HEK293 (cell line): ENCODE measurements at regions not wholly inside any gene's neighbourhood (a gene's known extent, or its start where the extent isn't known, plus 50 kb on each side); places are given as distances from the start of the nearest gene placed in this dataset.

Source experiments
- CTCF ChIA-PET: fragments of 350-600 bp; formaldehyde crosslinking; extraction: SDS; loops from one replicate; lab custom pipeline; 2021; ENCODE audit warnings: antibody characterized with exemption; lab: Yijun Ruan, JAX
- POLR2A ChIA-PET: fragments of 300-600 bp; formaldehyde crosslinking; extraction: SDS; loops from one replicate; lab custom pipeline; 2020; ENCODE audit warnings: antibody characterized with exemption, inconsistent platforms; lab: Yijun Ruan, JAX
- H3K27ac ChIP-seq: fragments of 200-500 bp; sonication (Bioruptor generic); 2 replicates; pipeline ENCODE4 v1.5.1; 2014; ENCODE audit warnings: low read depth, low read length, control low read depth, inconsistent platforms; ENCODE audit errors: extremely low read depth
- H3K36me3 ChIP-seq, 2 experiments: fragments of 200-500 bp in 1 of 2; sonication (Bioruptor generic) in 1 of 2; 1 replicate in 1 of 2; 2 replicates in 1 of 2; pipeline ENCODE4 v1.5.1; 2014 to 2017; ENCODE audit warnings: inconsistent platforms in 2 of 2, low read length in 2 of 2; ENCODE audit not compliant: control insufficient read depth in 2 of 2, insufficient read depth in 1 of 2
- H3K4me1 ChIP-seq: fragments of 200-500 bp; sonication (Bioruptor generic); 2 replicates; pipeline ENCODE4 v1.5.1; 2014; ENCODE audit warnings: mild to moderate bottlenecking, low read length, inconsistent platforms; ENCODE audit not compliant: control insufficient read depth, insufficient read depth
- H3K4me3 ChIP-seq: 2 replicates; pipeline ENCODE4 v1.5.1; 2011; ENCODE audit warnings: low read depth, mild to moderate bottlenecking, control low read depth, low read length, moderate library complexity
- H3K9me3 ChIP-seq: fragments of 200-500 bp; sonication (Bioruptor generic); 2 replicates; pipeline ENCODE4 v1.5.1; 2014; ENCODE audit warnings: low read depth, low read length, inconsistent platforms; ENCODE audit not compliant: control insufficient read depth, insufficient read depth
- BCL11B ChIP-seq: fragments of 450-650 bp; formaldehyde crosslinking; IDR thresholded peaks from 2 replicates; pipeline ENCODE4 v1.5.1; 2016; ENCODE audit warnings: low read depth, missing biosample characterization, missing genetic modification characterization
- KLF10 ChIP-seq: fragments of 450-650 bp; IDR thresholded peaks from 2 replicates; pipeline ENCODE4 v1.5.1; 2018; ENCODE audit warnings: missing biosample characterization, mild to moderate bottlenecking, missing genetic modification characterization
- KLF16 ChIP-seq: fragments of 450-650 bp; formaldehyde crosslinking; IDR thresholded peaks from 2 replicates; pipeline ENCODE4 v1.5.1; 2017; ENCODE audit warnings: missing biosample characterization, missing genetic modification characterization
- KLF9 ChIP-seq: fragments of 450-650 bp; formaldehyde crosslinking; IDR thresholded peaks from 2 replicates; pipeline ENCODE4 v1.5.1; 2016; ENCODE audit warnings: missing biosample characterization, missing genetic modification characterization, low read depth
- SP3 ChIP-seq: fragments of 450-650 bp; formaldehyde crosslinking; IDR thresholded peaks from 2 replicates; pipeline ENCODE4 v1.5.1; 2016; ENCODE audit warnings: missing biosample characterization, missing genetic modification characterization
- ZFP41 ChIP-seq: fragments of 450-650 bp; formaldehyde crosslinking; IDR thresholded peaks from 2 replicates; pipeline ENCODE4 v1.5.1; 2016; ENCODE audit warnings: missing biosample characterization, missing genetic modification characterization, borderline replicate concordance
- ZNF175 ChIP-seq: fragments of 450-650 bp; formaldehyde crosslinking; IDR thresholded peaks from 2 replicates; pipeline ENCODE4 v1.5.1; 2016; ENCODE audit warnings: missing biosample characterization, missing genetic modification characterization
- ZNF23 ChIP-seq: fragments of 450-650 bp; formaldehyde crosslinking; IDR thresholded peaks from 2 replicates; pipeline ENCODE4 v1.5.1; 2016; ENCODE audit warnings: missing biosample characterization, missing genetic modification characterization, borderline replicate concordance
- ZNF311 ChIP-seq: fragments of 450-650 bp; formaldehyde crosslinking; IDR thresholded peaks from 2 replicates; pipeline ENCODE4 v1.5.1; 2017; ENCODE audit warnings: missing biosample characterization, missing genetic modification characterization, borderline replicate concordance
- ZNF514 ChIP-seq: fragments of 450-650 bp; formaldehyde crosslinking; IDR thresholded peaks from 2 replicates; pipeline ENCODE4 v1.5.1; 2016; ENCODE audit warnings: missing biosample characterization, missing genetic modification characterization
- ZNF624 ChIP-seq: fragments of 450-650 bp; formaldehyde crosslinking; IDR thresholded peaks from 2 replicates; pipeline ENCODE4 v1.5.1; 2017; ENCODE audit warnings: missing biosample characterization, missing genetic modification characterization
- ZNF747 ChIP-seq: fragments of 450-650 bp; formaldehyde crosslinking; IDR thresholded peaks from 2 replicates; pipeline ENCODE4 v1.5.1; 2016; ENCODE audit warnings: missing biosample characterization, missing genetic modification characterization
- ZNF785 ChIP-seq: fragments of 450-650 bp; formaldehyde crosslinking; IDR thresholded peaks from 2 replicates; pipeline ENCODE4 v1.5.1; 2016; ENCODE audit warnings: missing biosample characterization, missing genetic modification characterization
- ZNF837 ChIP-seq: fragments of 450-650 bp; formaldehyde crosslinking; IDR thresholded peaks from 2 replicates; pipeline ENCODE4 v1.5.1; 2016; ENCODE audit warnings: missing biosample characterization, missing genetic modification characterization
- ZSCAN30 ChIP-seq: fragments of 450-650 bp; IDR thresholded peaks from 2 replicates; pipeline ENCODE4 v1.5.1; 2018; ENCODE audit warnings: missing biosample characterization, mild to moderate bottlenecking, missing genetic modification characterization, moderate library complexity
- TF ChIP-seq, protein P1 (sequence below): fragments of 450-650 bp; formaldehyde crosslinking; IDR thresholded peaks from 2 replicates; pipeline ENCODE4 v1.5.1; 2016; ENCODE audit warnings: missing biosample characterization, missing genetic modification characterization
- TF ChIP-seq, protein P2 (sequence below): fragments of 450-650 bp; formaldehyde crosslinking; IDR thresholded peaks from 2 replicates; pipeline ENCODE4 v1.5.1; 2016; ENCODE audit warnings: missing biosample characterization, missing genetic modification characterization, borderline replicate concordance
- TF ChIP-seq, protein P3 (sequence below): IDR thresholded peaks from 2 replicates; pipeline ENCODE4 v1.6.1; 2011; ENCODE audit warnings: mild to moderate bottlenecking, low read depth, low read length, borderline replicate concordance
- TF ChIP-seq, protein P4 (sequence below): fragments of 450-650 bp; formaldehyde crosslinking; IDR thresholded peaks from 2 replicates; pipeline ENCODE4 v1.5.1; 2016; ENCODE audit warnings: missing biosample characterization, missing genetic modification characterization
- TF ChIP-seq, protein P5 (sequence below): fragments of 450-650 bp; formaldehyde crosslinking; IDR thresholded peaks from 2 replicates; pipeline ENCODE4 v1.5.1; 2016; ENCODE audit warnings: missing biosample characterization, missing genetic modification characterization, borderline replicate concordance

DNA sequence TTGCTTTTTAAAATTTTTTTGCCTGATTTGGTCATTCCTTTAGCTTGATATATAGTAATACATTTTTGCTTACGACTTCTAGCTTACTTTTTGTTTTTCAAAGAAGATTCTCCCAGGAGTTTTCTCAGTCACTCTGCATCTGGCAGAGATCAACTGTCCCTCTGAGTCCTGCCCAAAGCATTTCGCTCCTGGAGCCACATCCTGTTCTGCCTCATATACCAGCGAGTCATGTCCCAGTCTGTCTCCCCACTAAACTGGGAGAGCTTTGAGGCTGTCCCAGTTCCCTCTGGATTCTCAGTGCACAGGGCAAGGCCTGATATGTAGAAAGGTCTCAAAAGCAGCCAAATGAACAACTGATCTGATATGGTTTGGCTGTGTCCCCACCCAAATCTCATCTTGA, 326.3 kb downstream of the ARRDC4 start:
- Histone ChIP-seq H3K4me1 (peaks cover 6% of the 10 kb centered on the region), H3K36me3 (no peaks in the 10 kb centered on the region), H3K9me3 (no peaks in the 10 kb centered on the region), H3K27ac (no peak overlapping the region), H3K4me3 (no peak overlapping the region)
- ChIA-PET CTCF (interaction anchor here (0.6 to 1.5 kb wide), 5 partner anchors 18 to 836 kb away, joined by 3 to 4 read pairs (median 3); no protein-coding TSS in a partner anchor), POLR2A (no interaction called here)
- TF ChIP-seq KLF16 (tag by site-specific recombination) = no peak
- no peak for TF ChIP-seq ZFP41 (tag by site-specific recombination)
- no peak for TF ChIP-seq ZNF23
- no peak for TF ChIP-seq ZNF624 (tag by site-specific recombination)
- TF ChIP-seq KLF10 (tag by site-specific recombination) = no peak
- no peak for TF ChIP-seq KLF9
- no peak for TF ChIP-seq ZNF837 (tag by site-specific recombination)
- TF ChIP-seq, protein P1, sequence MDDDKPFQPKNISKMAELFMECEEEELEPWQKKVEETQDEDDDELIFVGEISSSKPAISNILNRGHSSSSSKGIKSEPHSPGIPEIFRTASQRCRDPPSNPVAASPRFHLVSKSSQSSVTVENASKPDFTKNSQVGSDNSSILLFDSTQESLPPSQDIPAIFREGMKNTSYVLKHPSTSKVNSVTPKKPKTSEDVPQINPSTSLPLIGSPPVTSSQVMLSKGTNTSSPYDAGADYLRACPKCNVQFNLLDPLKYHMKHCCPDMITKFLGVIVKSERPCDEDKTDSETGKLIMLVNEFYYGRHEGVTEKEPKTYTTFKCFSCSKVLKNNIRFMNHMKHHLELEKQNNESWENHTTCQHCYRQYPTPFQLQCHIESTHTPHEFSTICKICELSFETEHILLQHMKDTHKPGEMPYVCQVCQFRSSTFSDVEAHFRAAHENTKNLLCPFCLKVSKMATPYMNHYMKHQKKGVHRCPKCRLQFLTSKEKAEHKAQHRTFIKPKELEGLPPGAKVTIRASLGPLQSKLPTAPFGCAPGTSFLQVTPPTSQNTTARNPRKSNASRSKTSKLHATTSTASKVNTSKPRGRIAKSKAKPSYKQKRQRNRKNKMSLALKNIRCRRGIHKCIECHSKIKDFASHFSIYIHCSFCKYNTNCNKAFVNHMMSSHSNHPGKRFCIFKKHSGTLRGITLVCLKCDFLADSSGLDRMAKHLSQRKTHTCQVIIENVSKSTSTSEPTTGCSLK (tag by site-specific recombination) = no peak
- no peak for TF ChIP-seq SP3 (tag by site-specific recombination)
- TF ChIP-seq ZNF514 = no peak
- TF ChIP-seq ZNF311 (tag by site-specific recombination) = no peak
- TF ChIP-seq, protein P2, sequence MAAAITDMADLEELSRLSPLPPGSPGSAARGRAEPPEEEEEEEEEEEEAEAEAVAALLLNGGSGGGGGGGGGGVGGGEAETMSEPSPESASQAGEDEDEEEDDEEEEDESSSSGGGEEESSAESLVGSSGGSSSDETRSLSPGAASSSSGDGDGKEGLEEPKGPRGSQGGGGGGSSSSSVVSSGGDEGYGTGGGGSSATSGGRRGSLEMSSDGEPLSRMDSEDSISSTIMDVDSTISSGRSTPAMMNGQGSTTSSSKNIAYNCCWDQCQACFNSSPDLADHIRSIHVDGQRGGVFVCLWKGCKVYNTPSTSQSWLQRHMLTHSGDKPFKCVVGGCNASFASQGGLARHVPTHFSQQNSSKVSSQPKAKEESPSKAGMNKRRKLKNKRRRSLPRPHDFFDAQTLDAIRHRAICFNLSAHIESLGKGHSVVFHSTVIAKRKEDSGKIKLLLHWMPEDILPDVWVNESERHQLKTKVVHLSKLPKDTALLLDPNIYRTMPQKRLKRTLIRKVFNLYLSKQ (tag by site-specific recombination) = no peak
- TF ChIP-seq, protein P3, sequence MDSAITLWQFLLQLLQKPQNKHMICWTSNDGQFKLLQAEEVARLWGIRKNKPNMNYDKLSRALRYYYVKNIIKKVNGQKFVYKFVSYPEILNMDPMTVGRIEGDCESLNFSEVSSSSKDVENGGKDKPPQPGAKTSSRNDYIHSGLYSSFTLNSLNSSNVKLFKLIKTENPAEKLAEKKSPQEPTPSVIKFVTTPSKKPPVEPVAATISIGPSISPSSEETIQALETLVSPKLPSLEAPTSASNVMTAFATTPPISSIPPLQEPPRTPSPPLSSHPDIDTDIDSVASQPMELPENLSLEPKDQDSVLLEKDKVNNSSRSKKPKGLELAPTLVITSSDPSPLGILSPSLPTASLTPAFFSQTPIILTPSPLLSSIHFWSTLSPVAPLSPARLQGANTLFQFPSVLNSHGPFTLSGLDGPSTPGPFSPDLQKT = no peak
- TF ChIP-seq ZNF175 (tag by site-specific recombination) = no peak
- no peak for TF ChIP-seq ZNF785 (tag by site-specific recombination)
- no peak for TF ChIP-seq BCL11B
- no peak for TF ChIP-seq ZNF747 (tag by site-specific recombination)
- TF ChIP-seq, protein P4, sequence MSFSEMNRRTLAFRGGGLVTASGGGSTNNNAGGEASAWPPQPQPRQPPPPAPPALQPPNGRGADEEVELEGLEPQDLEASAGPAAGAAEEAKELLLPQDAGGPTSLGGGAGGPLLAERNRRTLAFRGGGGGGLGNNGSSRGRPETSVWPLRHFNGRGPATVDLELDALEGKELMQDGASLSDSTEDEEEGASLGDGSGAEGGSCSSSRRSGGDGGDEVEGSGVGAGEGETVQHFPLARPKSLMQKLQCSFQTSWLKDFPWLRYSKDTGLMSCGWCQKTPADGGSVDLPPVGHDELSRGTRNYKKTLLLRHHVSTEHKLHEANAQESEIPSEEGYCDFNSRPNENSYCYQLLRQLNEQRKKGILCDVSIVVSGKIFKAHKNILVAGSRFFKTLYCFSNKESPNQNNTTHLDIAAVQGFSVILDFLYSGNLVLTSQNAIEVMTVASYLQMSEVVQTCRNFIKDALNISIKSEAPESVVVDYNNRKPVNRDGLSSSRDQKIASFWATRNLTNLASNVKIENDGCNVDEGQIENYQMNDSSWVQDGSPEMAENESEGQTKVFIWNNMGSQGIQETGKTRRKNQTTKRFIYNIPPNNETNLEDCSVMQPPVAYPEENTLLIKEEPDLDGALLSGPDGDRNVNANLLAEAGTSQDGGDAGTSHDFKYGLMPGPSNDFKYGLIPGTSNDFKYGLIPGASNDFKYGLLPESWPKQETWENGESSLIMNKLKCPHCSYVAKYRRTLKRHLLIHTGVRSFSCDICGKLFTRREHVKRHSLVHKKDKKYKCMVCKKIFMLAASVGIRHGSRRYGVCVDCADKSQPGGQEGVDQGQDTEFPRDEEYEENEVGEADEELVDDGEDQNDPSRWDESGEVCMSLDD = no peak
- no peak for TF ChIP-seq ZSCAN30 (tag by site-specific recombination)
- TF ChIP-seq, protein P5, sequence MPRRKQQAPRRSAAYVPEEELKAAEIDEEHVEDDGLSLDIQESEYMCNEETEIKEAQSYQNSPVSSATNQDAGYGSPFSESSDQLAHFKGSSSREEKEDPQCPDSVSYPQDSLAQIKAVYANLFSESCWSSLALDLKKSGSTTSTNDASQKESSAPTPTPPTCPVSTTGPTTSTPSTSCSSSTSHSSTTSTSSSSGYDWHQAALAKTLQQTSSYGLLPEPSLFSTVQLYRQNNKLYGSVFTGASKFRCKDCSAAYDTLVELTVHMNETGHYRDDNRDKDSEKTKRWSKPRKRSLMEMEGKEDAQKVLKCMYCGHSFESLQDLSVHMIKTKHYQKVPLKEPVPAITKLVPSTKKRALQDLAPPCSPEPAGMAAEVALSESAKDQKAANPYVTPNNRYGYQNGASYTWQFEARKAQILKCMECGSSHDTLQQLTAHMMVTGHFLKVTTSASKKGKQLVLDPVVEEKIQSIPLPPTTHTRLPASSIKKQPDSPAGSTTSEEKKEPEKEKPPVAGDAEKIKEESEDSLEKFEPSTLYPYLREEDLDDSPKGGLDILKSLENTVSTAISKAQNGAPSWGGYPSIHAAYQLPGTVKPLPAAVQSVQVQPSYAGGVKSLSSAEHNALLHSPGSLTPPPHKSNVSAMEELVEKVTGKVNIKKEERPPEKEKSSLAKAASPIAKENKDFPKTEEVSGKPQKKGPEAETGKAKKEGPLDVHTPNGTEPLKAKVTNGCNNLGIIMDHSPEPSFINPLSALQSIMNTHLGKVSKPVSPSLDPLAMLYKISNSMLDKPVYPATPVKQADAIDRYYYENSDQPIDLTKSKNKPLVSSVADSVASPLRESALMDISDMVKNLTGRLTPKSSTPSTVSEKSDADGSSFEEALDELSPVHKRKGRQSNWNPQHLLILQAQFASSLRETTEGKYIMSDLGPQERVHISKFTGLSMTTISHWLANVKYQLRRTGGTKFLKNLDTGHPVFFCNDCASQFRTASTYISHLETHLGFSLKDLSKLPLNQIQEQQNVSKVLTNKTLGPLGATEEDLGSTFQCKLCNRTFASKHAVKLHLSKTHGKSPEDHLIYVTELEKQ (tag by site-specific recombination) = no peak
